Mucosa of descending colon (tissue), 3 donors: ENCODE measurements at regions not wholly inside any gene's neighbourhood (a gene's known extent, or its start where the extent isn't known, plus 50 kb on each side); places are given as distances from the start of the nearest gene placed in this dataset.
"Not testable (repeated sequence)": the region's sequence is repeated elsewhere in the genome, so short reads cannot be mapped to it uniquely, and the experiment has no call there.

ENCODE experiments used
- ATAC-seq: fragments of 200-7000 bp; cut with Tn5 transposase; one replicate; pipeline ENCODE4 v1.9.1; 2020; ENCODE audit warnings: mild to moderate bottlenecking, moderate library complexity
- DNase-seq, 3 donors: peaks; one replicate each; pipeline ENCODE4 v3.0.0-alpha.2; 2020
- H3K36me3 ChIP-seq: fragments of 200-600 bp; one replicate; pipeline ENCODE4 v1.8.0; 2021; ENCODE audit warnings: low read depth, mild to moderate bottlenecking
- H3K4me1 ChIP-seq: fragments of 200-600 bp; one replicate; pipeline ENCODE4 v1.8.0; 2021; ENCODE audit warnings: low read depth, mild to moderate bottlenecking
- H3K4me3 ChIP-seq: fragments of 200-600 bp; one replicate; pipeline ENCODE4 v1.8.0; 2021; ENCODE audit warnings: mild to moderate bottlenecking
- H3K9me3 ChIP-seq: fragments of 200-600 bp; one replicate; pipeline ENCODE4 v1.8.0; 2021; ENCODE audit warnings: mild to moderate bottlenecking
- intact Hi-C, 2 donors: fragments of 100-400 bp; cut with DNase I in 1 of 2; cut with micrococcal nuclease in 1 of 2; formaldehyde crosslinking; loops; one replicate each; pipeline versions ENCODE4 v1.11.0 to v1.11.1; 2022; cut with DNase I, micrococcal nuclease
- TF ChIP-seq, protein P1 (sequence below): fragments of 200-600 bp; IDR thresholded peaks from one replicate; pipeline ENCODE4 v1.8.0; 2022; ENCODE audit warnings: antibody characterized with exemption, mild to moderate bottlenecking
- donor health status: DM: no; HTN: no; CAD: no; lungs with moderate emphysema.
- donor health status: DM: no; HTN: no; CAD: no.
- donor health status: DM: no; HTN: yes; CAD: no.

DNA sequence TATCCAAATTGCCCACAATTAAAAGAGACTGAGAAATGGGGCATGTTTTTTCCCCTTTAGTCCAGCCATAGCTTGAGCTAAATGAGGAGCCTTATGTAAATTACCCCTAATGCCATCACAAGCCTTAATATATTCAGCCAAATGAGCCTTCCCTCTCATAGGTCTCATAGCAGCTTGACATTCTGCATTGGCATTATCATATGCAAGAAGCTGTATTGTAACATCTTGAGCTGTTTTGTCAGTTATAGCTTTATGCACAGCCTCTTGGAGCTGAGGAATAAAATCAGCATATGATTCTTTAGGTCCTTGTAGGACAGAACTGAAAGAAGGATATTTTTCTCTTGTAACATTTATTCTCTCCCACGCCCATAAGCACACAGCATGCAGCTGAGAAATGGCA is 153.2 kb downstream of the ZNF486 start:
- Histone ChIP-seq H3K36me3 (no peaks in the 10 kb centered on the region), H3K9me3 (peaks cover 14% of the 10 kb centered on the region), H3K4me1 (no peaks in the 10 kb centered on the region), H3K4me3 (no peak overlapping the region)
- DNase-seq (no peak), ATAC-seq (no peak)
- TF ChIP-seq, protein P1, sequence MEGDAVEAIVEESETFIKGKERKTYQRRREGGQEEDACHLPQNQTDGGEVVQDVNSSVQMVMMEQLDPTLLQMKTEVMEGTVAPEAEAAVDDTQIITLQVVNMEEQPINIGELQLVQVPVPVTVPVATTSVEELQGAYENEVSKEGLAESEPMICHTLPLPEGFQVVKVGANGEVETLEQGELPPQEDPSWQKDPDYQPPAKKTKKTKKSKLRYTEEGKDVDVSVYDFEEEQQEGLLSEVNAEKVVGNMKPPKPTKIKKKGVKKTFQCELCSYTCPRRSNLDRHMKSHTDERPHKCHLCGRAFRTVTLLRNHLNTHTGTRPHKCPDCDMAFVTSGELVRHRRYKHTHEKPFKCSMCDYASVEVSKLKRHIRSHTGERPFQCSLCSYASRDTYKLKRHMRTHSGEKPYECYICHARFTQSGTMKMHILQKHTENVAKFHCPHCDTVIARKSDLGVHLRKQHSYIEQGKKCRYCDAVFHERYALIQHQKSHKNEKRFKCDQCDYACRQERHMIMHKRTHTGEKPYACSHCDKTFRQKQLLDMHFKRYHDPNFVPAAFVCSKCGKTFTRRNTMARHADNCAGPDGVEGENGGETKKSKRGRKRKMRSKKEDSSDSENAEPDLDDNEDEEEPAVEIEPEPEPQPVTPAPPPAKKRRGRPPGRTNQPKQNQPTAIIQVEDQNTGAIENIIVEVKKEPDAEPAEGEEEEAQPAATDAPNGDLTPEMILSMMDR = no peak
- intact Hi-C loops = no loop called here

DNA sequence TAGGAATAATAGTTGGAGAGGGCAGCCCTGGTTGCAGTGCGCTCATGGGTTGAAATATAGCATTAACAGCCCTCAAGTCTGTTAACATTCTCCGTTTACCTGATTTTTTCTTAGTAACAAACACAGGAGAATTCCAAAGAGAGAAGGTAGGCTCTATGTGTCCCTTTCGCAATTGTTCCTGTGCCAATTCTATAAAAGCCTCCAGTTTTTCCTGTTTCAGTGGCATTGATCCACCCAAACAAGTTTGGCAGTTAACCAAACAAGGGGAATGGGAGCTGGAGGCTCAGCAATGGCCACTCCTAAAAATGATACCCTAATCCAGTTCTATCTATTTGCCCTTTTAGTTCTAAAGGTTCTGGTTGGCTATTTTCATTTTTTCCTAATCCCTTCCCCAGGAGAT is 151.6 kb downstream of the ZNF486 start:
- TF ChIP-seq, protein P1 = no peak
- no peaks in the 10 kb centered on the region for H3K36me3 ChIP-seq
- no peaks in the 10 kb centered on the region for H3K4me1 ChIP-seq
- H3K9me3 ChIP-seq = peaks cover 14% of the 10 kb centered on the region
- ATAC-seq (no peak), DNase-seq (no peak)
- intact Hi-C loops = no loop called here
- no peak overlapping the region for H3K4me3 ChIP-seq

DNA sequence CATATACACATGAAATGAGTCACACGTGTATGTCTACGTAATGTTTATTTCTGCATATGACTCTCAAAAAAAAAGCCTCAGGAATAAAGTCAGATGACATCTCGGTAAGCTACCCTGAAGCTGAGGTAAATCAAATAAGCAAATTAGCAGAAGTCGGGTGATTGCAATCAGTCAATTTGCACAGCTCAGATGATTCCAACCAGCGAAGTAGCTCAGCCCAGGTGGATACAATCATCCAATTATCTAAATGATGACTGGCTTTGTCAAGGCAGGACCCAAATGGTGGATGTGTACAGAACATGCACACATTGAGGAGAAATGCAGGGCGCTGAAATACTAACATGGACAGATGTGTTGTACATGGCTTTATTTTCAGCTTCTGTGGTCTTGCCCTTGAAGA is 148.5 kb downstream of the ZNF486 start:
- intact Hi-C loops = no loop called here
- TF ChIP-seq, protein P1 = no peak
- DNase-seq = no peak
- Histone ChIP-seq H3K36me3 (no peaks in the 10 kb centered on the region), H3K4me3 (no peak overlapping the region), H3K9me3 (peaks cover 10% of the 10 kb centered on the region), H3K4me1 (no peaks in the 10 kb centered on the region)
- ATAC-seq = no peak

DNA sequence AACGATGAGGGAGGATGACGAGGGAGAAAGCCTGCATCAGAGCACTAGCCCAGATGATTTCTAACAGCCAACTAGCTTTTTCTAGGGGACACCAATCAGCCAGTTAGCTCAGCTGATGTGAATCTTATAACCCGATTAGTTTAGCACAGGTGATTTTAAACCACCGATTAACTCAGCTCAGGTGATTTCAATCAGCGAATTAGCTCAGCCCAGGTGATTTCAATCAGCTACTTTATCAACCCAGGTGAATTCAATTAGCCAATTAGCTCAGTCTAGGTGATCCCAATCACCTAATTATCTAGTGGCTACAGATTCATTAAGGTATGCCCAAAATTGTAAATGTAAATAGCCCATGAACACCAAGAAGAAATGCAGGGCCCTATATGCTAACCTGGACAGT is 146.9 kb downstream of the ZNF486 start:
- intact Hi-C loops = no loop called here
- TF ChIP-seq, protein P1 = no peak
- Histone ChIP-seq H3K9me3 (peaks cover 10% of the 10 kb centered on the region), H3K36me3 (no peaks in the 10 kb centered on the region), H3K4me3 (no peak overlapping the region), H3K4me1 (no peaks in the 10 kb centered on the region)
- no peak for ATAC-seq
- DNase-seq = no peak

GRCh38 chr19:20307127-20307526 is 140.1 kb downstream of the ZNF486 start:
- no peaks in the 10 kb centered on the region for H3K36me3 ChIP-seq
- ATAC-seq = no peak
- intact Hi-C loops = no loop called here
- no peak overlapping the region for H3K4me3 ChIP-seq
- TF ChIP-seq, protein P1 = no peak
- H3K9me3 ChIP-seq = peaks cover 6% of the 10 kb centered on the region
- no peaks in the 10 kb centered on the region for H3K4me1 ChIP-seq
- no peak for DNase-seq

DNA sequence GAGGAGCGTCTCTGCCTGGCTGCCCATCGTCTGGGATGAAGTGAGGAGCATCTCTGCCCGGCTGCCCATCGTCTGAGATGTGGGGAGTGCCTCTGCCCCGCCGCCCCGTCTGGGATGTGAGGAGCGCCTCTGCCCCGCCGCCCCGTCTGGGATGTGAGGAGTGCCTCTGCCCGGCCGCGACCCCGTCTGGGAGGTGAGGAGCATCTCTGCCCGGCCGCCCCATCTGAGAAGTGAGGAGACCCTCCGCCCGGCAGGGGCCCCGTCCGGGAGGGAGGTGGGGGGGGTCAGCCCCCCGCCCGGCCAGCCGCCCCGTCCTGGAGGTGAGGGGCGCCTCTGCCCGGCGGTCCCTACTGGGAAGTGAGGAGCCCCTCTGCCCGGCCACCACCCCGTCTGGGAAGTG is 129.3 kb downstream of the ZNF486 start:
- H3K4me1 ChIP-seq, DNase-seq, H3K36me3 ChIP-seq, intact Hi-C loops, ATAC-seq, H3K4me3 ChIP-seq: not testable (repeated sequence)
- H3K9me3 ChIP-seq = peaks cover 18% of the 10 kb centered on the region
